ENCODE measurements at regions not wholly inside any gene's neighbourhood (a gene's known extent, or its start where the extent isn't known, plus 50 kb on each side); places are given as distances from the start of the nearest gene placed in this dataset.

- no peak overlapping the region for H3K4me3 ChIP-seq (ENCODE audit: low read depth, low read length)
- TF ChIP-seq CTCF (IDR thresholded peaks at IDR 0.05; ENCODE audit: low read depth, low read length): no peak
Observed at GRCh38 chr1:106753066-106753465, 303.4 kb upstream of the PRMT6 start.

DNA sequence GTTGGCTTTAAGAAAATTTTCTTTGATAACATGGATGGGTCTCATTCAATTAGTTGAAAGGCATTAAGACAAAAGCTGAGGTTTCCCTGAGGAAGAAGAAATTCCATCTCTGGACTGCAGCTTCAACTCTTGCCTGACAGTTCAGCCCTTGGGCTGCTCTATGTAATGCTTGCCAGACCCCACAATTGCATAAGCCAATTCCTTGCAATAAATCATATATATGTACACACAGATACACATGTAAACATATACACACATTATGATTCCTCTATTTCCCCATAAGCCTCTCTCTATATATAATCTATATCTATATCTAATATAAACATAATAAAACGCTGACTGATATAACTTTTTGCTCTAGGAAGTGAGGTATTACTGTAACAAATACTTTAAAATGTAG, 301.5 kb upstream of the PRMT6 start:
- H3K4me3 ChIP-seq (ENCODE audit: low read depth, low read length): no peak overlapping the region
- no peak for TF ChIP-seq CTCF (IDR thresholded peaks at IDR 0.05; ENCODE audit: low read depth, low read length)

DNA sequence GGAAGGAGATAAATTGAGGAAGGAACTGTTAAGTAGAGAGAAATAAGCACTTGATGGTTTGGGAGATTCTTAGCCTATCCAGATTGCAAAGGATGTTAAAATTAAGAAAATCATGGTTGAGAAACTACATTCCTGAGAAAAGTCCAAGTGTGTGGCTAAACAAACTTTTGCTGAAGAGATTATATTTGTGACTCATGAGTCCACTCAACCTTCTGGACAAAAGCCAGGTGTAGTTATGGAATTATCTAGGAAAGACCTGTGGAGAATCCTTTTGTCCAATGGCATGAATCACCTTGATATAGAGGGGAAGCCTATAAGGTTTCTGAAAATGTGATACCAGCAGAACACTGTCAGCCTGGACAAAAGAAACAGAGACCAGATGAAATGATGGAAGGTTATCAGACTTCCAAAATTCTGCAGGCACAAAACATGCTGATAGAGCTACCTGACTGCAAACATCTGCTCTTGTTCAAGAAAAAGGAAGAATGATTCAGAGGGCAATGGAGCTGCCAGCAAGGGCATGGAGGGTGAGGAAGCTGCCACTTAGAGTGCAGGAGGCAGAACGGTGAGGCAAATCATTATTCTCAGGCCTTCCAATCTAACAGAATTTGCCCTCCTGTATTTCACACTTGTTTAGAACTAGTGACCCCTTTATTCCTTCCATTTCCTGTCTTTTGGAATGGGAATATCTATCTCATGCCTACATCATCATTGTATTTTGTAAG, 300.6 kb upstream of the PRMT6 start:
- no peak overlapping the region for H3K4me3 ChIP-seq (ENCODE audit: low read depth, low read length)
- no peak for TF ChIP-seq CTCF (IDR thresholded peaks at IDR 0.05; ENCODE audit: low read depth, low read length)

GRCh38 chr1:106756752-106757151, 299.7 kb upstream of the PRMT6 start:
- no peak for TF ChIP-seq CTCF (IDR thresholded peaks at IDR 0.05; ENCODE audit: low read depth, low read length)
- no peak overlapping the region for H3K4me3 ChIP-seq (ENCODE audit: low read depth, low read length)

DNA sequence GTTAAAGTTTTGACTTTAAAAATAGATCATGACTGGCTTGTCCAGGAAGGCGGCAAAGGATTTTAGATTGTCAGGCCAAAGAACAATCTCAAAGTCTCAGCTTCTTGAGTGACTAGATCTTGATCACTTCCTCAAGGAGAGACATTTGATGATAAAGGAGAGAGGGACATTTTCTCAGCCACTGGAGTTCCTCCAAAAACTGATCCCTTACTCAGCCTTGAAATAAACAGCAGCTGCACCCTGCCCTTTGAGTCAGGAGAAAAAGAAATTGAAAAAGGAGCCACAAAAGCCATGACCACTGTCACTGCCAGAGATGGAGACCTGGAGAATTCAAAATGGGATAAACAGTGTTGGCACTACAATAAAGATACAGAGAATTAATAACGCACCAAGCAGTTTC, 288.4 kb upstream of the PRMT6 start:
- no peak overlapping the region for H3K4me3 ChIP-seq (ENCODE audit: low read depth, low read length)
- TF ChIP-seq CTCF (IDR thresholded peaks at IDR 0.05; ENCODE audit: low read depth, low read length): no peak

- no peak for TF ChIP-seq CTCF (IDR thresholded peaks at IDR 0.05; ENCODE audit: low read depth, low read length)
- H3K4me3 ChIP-seq (ENCODE audit: low read depth, low read length): no peak overlapping the region
Observed at GRCh38 chr1:106768501-106768900, 288.0 kb upstream of the PRMT6 start.

- no peak overlapping the region for H3K4me3 ChIP-seq (ENCODE audit: low read depth, low read length)
- no peak for TF ChIP-seq CTCF (IDR thresholded peaks at IDR 0.05; ENCODE audit: low read depth, low read length)
Observed at GRCh38 chr1:106773206-106773605, 283.3 kb upstream of the PRMT6 start.
